ENCODE measurements at regions not wholly inside any gene's neighbourhood (a gene's known extent, or its start where the extent isn't known, plus 50 kb on each side); places are given as distances from the start of the nearest gene placed in this dataset.

DNA sequence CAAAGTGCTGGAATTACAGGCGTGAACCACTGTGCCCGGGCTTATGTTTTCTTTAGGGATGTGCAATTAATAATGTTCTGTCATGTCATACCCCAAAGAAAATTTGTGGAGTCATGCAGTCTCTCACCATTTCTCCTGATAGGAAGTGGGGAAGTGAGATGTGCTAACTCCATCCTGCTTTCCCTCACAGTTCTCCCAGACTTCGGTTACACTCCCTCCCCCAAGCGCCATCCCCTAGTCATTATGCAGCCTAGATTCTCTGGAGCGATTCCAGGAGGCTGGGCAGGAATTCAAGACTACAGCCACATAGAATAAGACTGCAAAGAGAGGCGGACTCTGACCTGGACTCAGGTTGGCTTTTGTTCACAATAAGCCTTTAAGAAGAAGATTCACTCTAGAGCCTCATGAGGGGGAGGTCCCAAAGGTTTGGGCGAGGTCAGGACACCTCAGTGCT is 271.4 kb downstream of the ALDH8A1 start:
- POLR2A ChIA-PET = no interaction called here
- TF ChIP-seq, protein P1, sequence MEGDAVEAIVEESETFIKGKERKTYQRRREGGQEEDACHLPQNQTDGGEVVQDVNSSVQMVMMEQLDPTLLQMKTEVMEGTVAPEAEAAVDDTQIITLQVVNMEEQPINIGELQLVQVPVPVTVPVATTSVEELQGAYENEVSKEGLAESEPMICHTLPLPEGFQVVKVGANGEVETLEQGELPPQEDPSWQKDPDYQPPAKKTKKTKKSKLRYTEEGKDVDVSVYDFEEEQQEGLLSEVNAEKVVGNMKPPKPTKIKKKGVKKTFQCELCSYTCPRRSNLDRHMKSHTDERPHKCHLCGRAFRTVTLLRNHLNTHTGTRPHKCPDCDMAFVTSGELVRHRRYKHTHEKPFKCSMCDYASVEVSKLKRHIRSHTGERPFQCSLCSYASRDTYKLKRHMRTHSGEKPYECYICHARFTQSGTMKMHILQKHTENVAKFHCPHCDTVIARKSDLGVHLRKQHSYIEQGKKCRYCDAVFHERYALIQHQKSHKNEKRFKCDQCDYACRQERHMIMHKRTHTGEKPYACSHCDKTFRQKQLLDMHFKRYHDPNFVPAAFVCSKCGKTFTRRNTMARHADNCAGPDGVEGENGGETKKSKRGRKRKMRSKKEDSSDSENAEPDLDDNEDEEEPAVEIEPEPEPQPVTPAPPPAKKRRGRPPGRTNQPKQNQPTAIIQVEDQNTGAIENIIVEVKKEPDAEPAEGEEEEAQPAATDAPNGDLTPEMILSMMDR (IDR thresholded peaks at IDR 0.05; ENCODE audit: control extremely low read depth, extremely low read depth, low read depth, missing control alignments) = no peak
- DNase-seq (ENCODE audit: extremely low spot score) = no peak
- CTCF ChIA-PET = no interaction called here

DNA sequence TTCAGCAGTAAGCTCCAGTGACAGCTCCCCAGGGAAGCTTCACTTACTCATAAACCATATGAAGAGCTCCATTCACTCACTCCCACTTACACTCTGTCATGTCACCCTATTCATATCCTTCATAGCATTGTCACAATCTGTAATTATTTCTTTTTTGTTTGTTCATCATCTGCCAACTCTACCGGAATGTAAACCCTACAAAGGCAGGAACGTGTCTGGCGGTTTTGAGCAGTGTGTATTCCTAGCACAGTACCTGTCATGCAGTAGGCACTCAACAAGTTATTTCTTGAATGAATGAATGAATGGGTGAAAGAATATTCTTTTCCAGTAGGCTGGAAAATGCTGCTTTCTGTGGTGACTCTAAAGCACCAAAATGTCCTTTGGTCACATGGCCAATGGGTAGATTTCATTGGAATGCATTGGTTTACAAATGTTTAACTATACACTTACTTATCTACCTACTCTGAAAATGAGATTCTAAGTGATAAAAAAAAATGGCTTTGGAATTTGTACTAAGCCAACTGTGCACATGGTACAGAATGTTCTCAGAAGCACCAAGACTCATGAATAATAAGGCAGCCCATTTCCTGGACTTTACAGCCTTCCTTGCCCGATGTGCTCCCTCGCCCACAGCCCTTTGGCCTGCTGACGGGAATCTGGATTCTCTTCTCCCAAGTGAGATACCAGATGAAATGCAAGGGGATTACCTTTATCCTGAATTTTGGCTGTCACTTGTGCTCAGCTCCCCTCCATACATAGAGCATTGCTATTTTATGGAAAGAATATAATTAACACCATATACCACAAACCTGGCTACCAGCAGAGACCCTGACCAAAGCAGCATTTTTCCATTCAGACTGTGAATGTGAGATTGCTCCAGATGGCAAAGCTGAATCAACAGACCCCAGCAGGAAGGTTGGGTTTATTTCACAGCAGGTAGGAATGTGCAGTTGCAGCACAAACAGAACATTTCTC is 273.3 kb downstream of the ALDH8A1 start:
- ChIA-PET CTCF (interaction anchor here (0.9 kb wide), 1 partner anchor 36 kb away, joined by 3 read pairs; no protein-coding TSS in a partner anchor), POLR2A (no interaction called here)
- TF ChIP-seq, protein P1 (IDR thresholded peaks at IDR 0.05; ENCODE audit: control extremely low read depth, extremely low read depth, low read depth, missing control alignments) = no peak
- DNase-seq (ENCODE audit: extremely low spot score) = no peak

DNA sequence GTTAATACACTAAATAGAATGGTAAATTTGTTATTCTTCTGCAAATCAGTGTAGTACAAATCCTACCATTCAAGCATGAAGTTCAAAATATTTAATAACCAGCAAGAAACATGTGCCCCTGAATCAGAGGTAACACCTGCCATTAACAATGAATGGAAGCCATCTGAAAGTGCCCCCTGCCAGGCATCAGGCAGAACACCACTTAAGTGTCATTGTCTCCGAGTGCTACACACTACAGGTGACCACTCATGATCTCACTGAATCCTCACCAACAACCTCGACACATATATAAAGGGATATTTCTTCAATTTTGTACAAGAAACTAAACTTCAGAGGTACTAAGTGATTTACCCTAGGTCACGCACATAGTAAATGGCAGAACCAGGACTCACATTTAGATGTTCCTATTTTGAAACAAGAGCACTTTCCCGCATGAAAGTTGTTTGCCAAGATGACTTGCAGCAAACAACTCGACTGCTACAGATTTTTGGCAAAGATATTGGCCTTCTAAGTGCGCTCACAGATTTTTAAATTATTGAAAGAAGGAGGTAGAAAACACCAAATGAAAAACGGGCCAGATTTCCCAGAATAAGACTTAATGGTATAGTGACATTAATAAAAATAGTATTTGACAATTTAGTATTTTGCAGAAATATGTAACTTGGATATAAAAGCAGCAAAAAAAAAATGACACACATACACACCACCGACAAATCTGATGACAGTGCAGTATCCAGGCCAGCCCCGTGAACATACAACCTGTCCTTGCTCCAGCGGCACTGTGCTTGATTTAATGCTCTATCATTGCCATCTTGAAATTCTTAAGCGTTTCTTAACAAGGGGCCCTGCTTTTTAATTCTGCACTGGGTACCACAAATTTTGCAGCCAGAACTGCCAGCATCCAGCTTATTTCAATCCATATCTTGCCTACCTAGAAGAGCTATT is 274.5 kb downstream of the ALDH8A1 start:
- CTCF ChIA-PET = interaction anchor here (0.9 kb wide), 1 partner anchor 37 kb away, joined by 3 read pairs; no protein-coding TSS in a partner anchor
- no peak for DNase-seq (ENCODE audit: extremely low spot score)
- POLR2A ChIA-PET = no interaction called here
- TF ChIP-seq, protein P1 (IDR thresholded peaks at IDR 0.05; ENCODE audit: control extremely low read depth, extremely low read depth, low read depth, missing control alignments) = no peak

DNA sequence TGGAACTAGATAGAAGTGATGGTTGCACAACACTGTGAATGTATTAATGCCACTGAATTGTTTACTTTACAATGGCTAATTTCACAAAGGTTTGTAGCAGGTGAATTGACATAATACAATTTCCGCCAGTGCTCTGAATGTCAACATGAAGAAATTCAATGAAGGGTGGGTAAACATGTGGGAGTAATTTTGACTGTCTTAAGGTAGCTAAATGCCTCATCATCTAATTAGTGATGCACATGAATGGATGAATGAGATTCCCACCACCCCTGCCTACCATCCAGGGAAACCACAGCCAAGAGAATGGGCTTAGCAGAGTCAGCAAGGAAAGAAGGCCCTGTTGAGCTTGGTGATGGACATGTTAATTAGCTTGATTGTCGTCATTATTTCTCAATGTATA is 275.3 kb downstream of the ALDH8A1 start:
- DNase-seq (ENCODE audit: extremely low spot score) = no peak
- CTCF ChIA-PET = no interaction called here
- POLR2A ChIA-PET = no interaction called here
- TF ChIP-seq, protein P1 (IDR thresholded peaks at IDR 0.05; ENCODE audit: control extremely low read depth, extremely low read depth, low read depth, missing control alignments) = no peak

DNA sequence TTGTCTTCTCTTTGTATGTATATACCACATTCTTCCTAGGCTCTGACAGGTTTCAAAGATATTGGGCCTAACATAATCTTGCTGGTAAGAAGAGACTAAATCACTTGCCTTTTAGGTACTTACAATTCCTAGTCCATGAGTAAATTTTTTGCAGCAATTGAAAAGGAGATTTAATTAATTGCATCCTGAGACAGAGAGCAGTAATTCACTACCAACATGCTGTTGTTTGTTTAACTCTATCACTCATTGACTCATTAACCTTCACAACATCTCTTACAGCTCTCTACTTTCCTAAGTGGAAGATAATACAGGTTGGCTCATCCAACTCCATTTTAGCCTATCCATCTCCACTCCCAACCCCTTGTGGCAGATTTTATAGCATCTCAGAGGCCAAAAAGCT is 280.4 kb downstream of the ALDH8A1 start:
- CTCF ChIA-PET = interaction anchor here (1.3 to 1.8 kb wide), 2 partner anchors 13 to 29 kb away, joined by 3 to 4 read pairs; no protein-coding TSS in a partner anchor
- TF ChIP-seq, protein P1 (IDR thresholded peaks at IDR 0.05; ENCODE audit: control extremely low read depth, extremely low read depth, low read depth, missing control alignments) = no peak
- no peak for DNase-seq (ENCODE audit: extremely low spot score)
- POLR2A ChIA-PET = no interaction called here

DNA sequence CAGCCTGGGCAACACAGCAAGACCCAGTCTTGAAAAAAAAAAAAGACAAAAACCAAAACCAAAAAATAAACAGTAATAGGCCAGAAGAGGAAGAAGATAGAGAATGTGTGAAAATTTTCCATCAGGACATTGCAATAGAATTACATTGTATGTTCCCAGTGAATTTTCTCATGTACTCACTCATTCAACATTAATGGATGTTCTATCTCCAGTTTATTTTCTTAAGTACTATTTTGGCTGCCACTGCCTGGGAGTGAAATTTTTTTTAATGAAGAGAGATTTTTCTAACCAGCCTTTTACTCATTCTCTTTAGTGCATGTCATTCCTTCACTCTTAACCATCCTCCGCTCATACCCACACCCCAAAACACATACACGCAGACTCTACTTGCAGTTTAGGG is 282.8 kb downstream of the ALDH8A1 start:
- ChIA-PET POLR2A (no interaction called here), CTCF (no interaction called here)
- TF ChIP-seq, protein P1 (IDR thresholded peaks at IDR 0.05; ENCODE audit: control extremely low read depth, extremely low read depth, low read depth, missing control alignments) = no peak
- no peak for DNase-seq (ENCODE audit: extremely low spot score)
